ENCODE measurements at regions not wholly inside any gene's neighbourhood (a gene's known extent, or its start where the extent isn't known, plus 50 kb on each side); places are given as distances from the start of the nearest gene placed in this dataset.

DNA sequence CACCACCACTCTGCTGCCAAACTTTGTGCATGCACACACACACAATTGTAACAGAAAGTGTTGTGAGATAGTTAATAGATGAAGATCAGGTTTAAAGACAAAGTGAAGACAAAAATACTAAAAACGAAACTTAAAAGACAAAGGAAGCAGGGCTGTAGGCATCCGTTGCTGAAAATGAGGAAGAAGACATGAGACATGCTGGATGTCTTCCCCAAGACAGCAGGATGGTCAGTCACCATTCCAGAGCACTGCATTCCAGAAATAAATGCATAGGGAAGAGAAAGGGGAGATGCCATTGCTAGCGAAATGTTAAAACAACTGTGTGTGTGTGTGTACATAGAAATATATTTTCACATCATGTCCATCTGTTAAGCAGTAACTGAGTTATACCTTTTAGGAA lies 520.1 kb downstream of the SUCLA2 start:
- TF ChIP-seq, protein P1, sequence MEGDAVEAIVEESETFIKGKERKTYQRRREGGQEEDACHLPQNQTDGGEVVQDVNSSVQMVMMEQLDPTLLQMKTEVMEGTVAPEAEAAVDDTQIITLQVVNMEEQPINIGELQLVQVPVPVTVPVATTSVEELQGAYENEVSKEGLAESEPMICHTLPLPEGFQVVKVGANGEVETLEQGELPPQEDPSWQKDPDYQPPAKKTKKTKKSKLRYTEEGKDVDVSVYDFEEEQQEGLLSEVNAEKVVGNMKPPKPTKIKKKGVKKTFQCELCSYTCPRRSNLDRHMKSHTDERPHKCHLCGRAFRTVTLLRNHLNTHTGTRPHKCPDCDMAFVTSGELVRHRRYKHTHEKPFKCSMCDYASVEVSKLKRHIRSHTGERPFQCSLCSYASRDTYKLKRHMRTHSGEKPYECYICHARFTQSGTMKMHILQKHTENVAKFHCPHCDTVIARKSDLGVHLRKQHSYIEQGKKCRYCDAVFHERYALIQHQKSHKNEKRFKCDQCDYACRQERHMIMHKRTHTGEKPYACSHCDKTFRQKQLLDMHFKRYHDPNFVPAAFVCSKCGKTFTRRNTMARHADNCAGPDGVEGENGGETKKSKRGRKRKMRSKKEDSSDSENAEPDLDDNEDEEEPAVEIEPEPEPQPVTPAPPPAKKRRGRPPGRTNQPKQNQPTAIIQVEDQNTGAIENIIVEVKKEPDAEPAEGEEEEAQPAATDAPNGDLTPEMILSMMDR (IDR thresholded peaks at IDR 0.05; ENCODE audit: insufficient read depth, low read length, poor library complexity, severe bottlenecking) = no peak
- no peak for TF ChIP-seq EZH2phosphoT487 (conservative IDR thresholded peaks at IDR 0.05; ENCODE audit: low read length)
